ENCODE measurements at regions not wholly inside any gene's neighbourhood (a gene's known extent, or its start where the extent isn't known, plus 50 kb on each side); places are given as distances from the start of the nearest gene placed in this dataset.

- no peak for TF ChIP-seq CTCF (IDR thresholded peaks at IDR 0.05; ENCODE audit: low read depth, low read length)
- TF ChIP-seq EZH2phosphoT487 (IDR thresholded peaks at IDR 0.05; ENCODE audit: low read depth): no peak
These were observed 179.8 kb upstream of the S1PR3 start for GRCh38 chr9:88811511-88811910.
